GM18951 (cell line): ENCODE measurements at regions not wholly inside any gene's neighbourhood (a gene's known extent, or its start where the extent isn't known, plus 50 kb on each side); places are given as distances from the start of the nearest gene placed in this dataset.
"Not testable (repeated sequence)": the region's sequence is repeated elsewhere in the genome, so short reads cannot be mapped to it uniquely, and the experiment has no call there.

ENCODE experiments used
- POLR2A ChIP-seq: IDR thresholded peaks from 4 replicates; pipeline ENCODE4 v1.6.1; 2011; ENCODE audit warnings: mild to moderate bottlenecking; ENCODE audit not compliant: insufficient read length, insufficient read depth; ENCODE audit errors: extremely low read depth
- in situ Hi-C: fragments of 300-500 bp; cut with MboI; formaldehyde crosslinking; loops from one replicate; pipeline ENCODE4 v1.12.0; 2022; ENCODE audit warnings: low sequenced_read_pairs, mixed read lengths, inconsistent platforms; ENCODE audit not compliant: unreplicated experiment

GRCh38 chr2:111523009-111523408 lies 361.0 kb downstream of the ANAPC1 start:
- in situ Hi-C loops: no loop called here
- TF ChIP-seq POLR2A: no peak

GRCh38 chr2:111525026-111525425 lies 359.0 kb downstream of the ANAPC1 start:
- in situ Hi-C loops: not testable (repeated sequence)

GRCh38 chr2:111526041-111526639 lies 357.9 kb downstream of the ANAPC1 start:
- in situ Hi-C loops: not testable (repeated sequence)

- in situ Hi-C loops: not testable (repeated sequence)
Observed at GRCh38 chr2:111527707-111528400, 356.1 kb downstream of the ANAPC1 start.

GRCh38 chr2:111529022-111529421 lies 355.0 kb downstream of the ANAPC1 start:
- in situ Hi-C loops: not testable (repeated sequence)

- in situ Hi-C loops: not testable (repeated sequence)
Observed at GRCh38 chr2:111530239-111530965, 353.6 kb downstream of the ANAPC1 start.

GRCh38 chr2:111532682-111533556 lies 351.1 kb downstream of the ANAPC1 start:
- in situ Hi-C loops: not testable (repeated sequence)

- in situ Hi-C loops: not testable (repeated sequence)
Observed at GRCh38 chr2:111533557-111534247, 350.3 kb downstream of the ANAPC1 start.

GRCh38 chr2:111534910-111535352 lies 349.1 kb downstream of the ANAPC1 start:
- in situ Hi-C loops: no loop called here
- TF ChIP-seq POLR2A: no peak

- in situ Hi-C loops: no loop called here
- TF ChIP-seq POLR2A: no peak
Observed at GRCh38 chr2:111535404-111535803, 348.6 kb downstream of the ANAPC1 start.

- no peak for TF ChIP-seq POLR2A
- in situ Hi-C loops: no loop called here
Observed at GRCh38 chr2:111537078-111537655, 346.8 kb downstream of the ANAPC1 start.

GRCh38 chr2:111539991-111540390 lies 344.0 kb downstream of the ANAPC1 start:
- in situ Hi-C loops: not testable (repeated sequence)

GRCh38 chr2:111542120-111542774 lies 341.7 kb downstream of the ANAPC1 start:
- in situ Hi-C loops: not testable (repeated sequence)

- in situ Hi-C loops: not testable (repeated sequence)
Observed at GRCh38 chr2:111544006-111544405, 340.0 kb downstream of the ANAPC1 start.

GRCh38 chr2:111545723-111546431 lies 338.1 kb downstream of the ANAPC1 start:
- in situ Hi-C loops: not testable (repeated sequence)

- in situ Hi-C loops: not testable (repeated sequence)
Observed at GRCh38 chr2:111546578-111546977, 337.4 kb downstream of the ANAPC1 start.

- in situ Hi-C loops: not testable (repeated sequence)
Observed at GRCh38 chr2:111549174-111549573, 334.8 kb downstream of the ANAPC1 start.
